GM12873 (cell line): ENCODE measurements at regions not wholly inside any gene's neighbourhood (a gene's known extent, or its start where the extent isn't known, plus 50 kb on each side); places are given as distances from the start of the nearest gene placed in this dataset.

Source experiments
- CTCF ChIP-seq: IDR thresholded peaks from 2 replicates; pipeline ENCODE4 v1.5.1; 2012; ENCODE audit warnings: low read depth, mild to moderate bottlenecking, moderate library complexity, low read length, control low read depth; ENCODE audit not compliant: insufficient read depth; ENCODE audit errors: missing control alignments

GRCh38 chr2:63665846-63666475 lies 77.2 kb downstream of the MDH1 start:
- TF ChIP-seq CTCF, result no peak

GRCh38 chr2:63667132-63667700 lies 78.5 kb downstream of the MDH1 start:
- TF ChIP-seq CTCF, result no peak

- TF ChIP-seq CTCF, result no peak
Measured at GRCh38 chr2:63668000-63668399, 79.2 kb downstream of the MDH1 start.

- no peak for TF ChIP-seq CTCF
Measured at GRCh38 chr2:63668466-63668865, 79.7 kb downstream of the MDH1 start.

- TF ChIP-seq CTCF, result no peak
Measured at GRCh38 chr2:63669596-63669995, 80.8 kb downstream of the MDH1 start.

- no peak for TF ChIP-seq CTCF
Measured at GRCh38 chr2:63673865-63674533, 85.2 kb downstream of the MDH1 start.

- no peak for TF ChIP-seq CTCF
Measured at GRCh38 chr2:63675026-63675425, 86.3 kb downstream of the MDH1 start.
